HG02610 (cell line): ENCODE measurements at regions not wholly inside any gene's neighbourhood (a gene's known extent, or its start where the extent isn't known, plus 50 kb on each side); places are given as distances from the start of the nearest gene placed in this dataset.

ENCODE experiments used
- ATAC-seq: cut with Tn5 transposase; IDR thresholded peaks from one replicate; pipeline ENCODE4 v1.9.1; 2021; ENCODE audit warnings: mild to moderate bottlenecking, moderate library complexity; ENCODE audit not compliant: unreplicated experiment

DNA sequence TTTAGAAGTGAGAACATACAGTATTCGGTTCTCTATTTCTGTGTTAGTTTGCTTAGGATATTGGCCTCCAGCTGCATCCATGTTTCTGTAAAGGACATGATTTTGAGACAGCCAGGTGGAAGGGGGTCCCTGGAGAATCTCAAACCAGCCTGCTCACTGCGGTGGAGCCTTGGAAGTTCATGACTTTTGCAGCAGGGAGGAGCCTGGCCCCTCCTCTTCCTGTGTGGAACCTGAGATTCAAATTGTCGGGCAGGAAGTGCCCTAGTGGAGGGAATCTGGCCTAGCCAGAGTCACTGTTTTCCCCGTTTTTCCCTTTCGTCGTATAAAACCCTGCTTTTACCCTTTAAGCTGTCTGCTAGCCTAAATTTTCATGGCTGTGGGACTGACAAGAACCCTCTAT is 762.6 kb downstream of the PCDH18 start:
- no peak for ATAC-seq

DNA sequence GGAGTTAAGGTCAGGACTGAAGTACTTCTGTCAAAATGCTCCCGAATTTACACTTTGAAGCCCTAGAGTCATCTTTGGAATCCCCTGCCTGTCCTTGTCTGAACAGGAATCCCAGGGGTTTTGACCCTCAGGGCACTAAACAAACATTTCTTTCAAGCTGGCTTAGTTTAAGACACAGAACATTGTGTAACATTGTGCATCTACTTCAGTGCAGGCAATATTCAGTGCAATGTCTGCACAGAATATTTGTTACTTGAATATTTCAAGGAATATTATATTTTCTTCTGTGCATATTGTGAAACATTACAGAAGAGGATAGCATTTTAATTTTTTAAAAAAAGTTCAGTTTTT is 763.4 kb downstream of the PCDH18 start:
- no peak for ATAC-seq

DNA sequence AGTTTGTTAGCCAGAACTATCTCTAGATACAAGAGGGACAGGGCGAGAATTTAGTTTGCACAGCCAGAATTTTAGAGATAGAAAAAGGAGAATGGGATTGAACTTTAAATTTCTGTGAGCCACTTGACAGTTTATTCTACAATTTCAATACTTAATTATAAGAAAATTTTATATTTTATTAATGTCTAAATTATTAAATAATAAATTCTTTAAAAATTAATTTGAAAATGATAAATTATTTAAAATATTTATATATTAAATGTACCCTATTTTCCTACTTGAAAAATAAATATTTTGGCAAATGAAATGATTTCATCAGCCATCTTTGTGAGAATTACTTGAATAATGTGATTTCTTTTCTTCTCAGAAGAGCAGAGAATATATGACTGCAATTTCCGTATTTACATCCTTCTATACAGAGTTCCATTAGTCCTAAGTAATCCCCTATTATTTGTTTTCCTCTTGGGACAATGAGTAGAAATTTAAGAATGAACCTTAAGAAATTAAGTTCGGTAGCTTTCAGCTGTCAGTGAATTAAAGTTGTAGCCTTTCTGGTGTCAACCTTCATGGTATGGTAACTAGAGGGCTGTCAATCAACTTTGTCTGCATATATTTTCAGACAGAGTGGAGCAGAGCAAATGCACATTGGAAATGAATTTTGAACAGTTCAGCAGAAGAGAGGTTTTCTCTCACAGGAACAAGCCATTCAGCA is 763.9 kb downstream of the PCDH18 start:
- no peak for ATAC-seq

DNA sequence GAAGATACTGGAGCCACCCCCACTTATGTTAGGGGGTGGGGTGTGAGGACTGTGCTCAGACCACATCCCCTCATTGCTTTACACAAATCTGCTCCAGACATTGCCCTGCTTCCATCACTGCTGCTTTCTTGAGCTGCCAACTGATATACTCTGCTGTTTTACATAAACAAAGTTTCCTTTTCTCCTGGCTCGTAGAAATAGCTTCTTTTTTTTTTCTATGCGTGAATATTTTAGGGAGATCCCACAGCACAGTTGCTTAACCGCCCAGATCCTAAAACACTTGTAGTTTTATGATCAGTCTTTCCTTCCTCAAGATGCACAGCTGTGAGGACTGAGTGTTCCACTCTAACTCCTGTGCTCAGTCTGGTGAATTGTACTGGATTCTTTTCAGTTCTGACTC is 768.4 kb downstream of the PCDH18 start:
- ATAC-seq, result no peak

DNA sequence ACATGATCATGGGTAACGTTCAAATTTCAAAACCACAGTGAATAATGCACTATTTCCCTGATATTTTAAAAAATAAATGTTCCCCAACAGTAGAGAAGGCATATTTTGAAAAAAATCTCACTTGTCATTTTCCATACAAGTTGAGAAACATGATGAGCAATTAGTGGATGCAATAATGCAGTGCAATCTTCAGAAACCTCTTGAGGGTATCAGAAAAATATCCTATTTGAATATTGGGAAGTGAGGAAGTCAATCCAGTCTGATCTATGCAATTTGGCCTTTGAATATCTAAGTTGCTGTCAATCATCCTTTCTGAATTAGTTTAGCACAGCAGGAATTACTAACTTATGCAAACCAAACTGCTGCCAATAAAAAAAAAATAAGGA is 776.8 kb downstream of the PCDH18 start:
- ATAC-seq, result no peak

- ATAC-seq, result no peak
Measured at GRCh38 chr4:136754810-136755530, 777.3 kb downstream of the PCDH18 start.

- ATAC-seq, result no peak
Measured at GRCh38 chr4:136751556-136751955, 780.7 kb downstream of the PCDH18 start.

- ATAC-seq, result no peak
Measured at GRCh38 chr4:136750897-136751296, 781.4 kb downstream of the PCDH18 start.

DNA sequence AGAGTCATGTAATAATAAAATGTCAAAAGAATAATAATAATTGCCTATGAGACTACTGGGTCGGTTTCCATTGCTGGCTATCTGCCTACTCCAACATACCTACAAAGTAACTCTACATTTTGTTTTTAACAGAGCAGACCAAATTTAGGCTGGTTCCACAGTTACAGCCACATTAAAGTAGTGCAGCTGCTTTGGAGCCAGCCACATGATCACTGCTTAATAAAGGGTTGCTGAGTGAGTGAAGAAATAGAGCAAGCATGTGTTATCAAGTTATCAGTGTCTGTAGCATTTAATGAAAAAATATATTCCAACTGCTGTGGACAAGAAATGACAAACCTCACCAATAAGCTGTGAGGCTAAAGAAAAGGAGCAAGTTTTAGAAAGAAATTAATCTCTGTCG is 782.3 kb downstream of the PCDH18 start:
- no peak for ATAC-seq

DNA sequence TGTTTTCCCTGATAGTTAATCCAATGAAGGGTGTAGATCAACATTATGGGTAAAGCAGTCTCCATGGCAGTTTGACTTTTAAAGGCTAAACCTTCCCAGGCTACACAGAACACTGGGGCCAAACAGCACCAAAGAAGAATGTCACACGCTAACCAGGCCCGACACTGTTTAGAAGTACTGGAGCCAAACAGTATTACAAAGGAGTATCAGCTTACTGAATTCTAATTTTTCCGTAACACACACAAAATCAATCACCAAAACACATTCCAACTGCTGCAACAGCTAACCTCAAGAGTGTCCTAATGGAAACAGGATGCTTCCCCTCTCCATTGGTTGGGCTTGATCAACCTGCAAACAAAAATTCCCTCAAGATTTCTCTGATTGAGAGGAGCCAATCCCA is 783.5 kb downstream of the PCDH18 start:
- no peak for ATAC-seq

DNA sequence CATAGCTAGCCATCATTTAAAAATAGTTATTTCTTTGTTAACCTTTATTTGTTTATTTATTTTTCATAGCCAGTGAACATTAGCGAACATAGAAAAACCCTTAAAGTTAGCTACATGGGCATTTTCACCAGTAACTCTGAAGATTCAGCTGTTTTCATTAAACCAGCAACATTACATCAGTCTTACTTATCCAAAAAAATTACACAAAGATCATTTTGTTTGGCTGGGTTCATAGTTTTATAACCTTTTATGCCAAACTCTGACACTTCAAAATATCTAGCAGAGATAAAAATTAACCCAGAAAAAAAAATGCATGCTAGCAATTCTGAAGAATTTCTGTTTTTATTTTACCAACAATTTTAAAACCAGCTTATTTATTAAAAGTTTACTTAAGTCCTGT is 784.1 kb downstream of the PCDH18 start:
- no peak for ATAC-seq

- ATAC-seq, result no peak
Measured at GRCh38 chr4:136743238-136743637, 789.1 kb downstream of the PCDH18 start.

DNA sequence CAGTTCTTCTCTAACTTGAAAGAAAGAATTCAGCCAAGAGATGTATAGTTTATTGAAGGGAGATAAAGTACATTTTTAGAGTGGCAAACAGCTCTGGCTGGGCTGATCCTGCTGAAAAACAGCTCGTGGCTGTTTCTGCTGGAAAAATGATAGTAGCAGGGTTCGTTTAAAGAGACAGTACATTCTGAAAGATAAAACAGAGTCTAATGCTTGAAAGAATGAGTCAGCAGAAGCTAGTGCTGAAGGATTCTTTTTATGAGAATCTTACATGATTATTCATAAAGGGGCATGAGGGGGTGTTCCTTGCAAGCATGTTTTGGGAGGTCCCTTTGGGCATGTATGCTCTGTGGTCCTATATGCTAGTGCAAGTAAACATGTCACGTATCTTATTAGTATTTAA is 790.0 kb downstream of the PCDH18 start:
- ATAC-seq, result no peak

DNA sequence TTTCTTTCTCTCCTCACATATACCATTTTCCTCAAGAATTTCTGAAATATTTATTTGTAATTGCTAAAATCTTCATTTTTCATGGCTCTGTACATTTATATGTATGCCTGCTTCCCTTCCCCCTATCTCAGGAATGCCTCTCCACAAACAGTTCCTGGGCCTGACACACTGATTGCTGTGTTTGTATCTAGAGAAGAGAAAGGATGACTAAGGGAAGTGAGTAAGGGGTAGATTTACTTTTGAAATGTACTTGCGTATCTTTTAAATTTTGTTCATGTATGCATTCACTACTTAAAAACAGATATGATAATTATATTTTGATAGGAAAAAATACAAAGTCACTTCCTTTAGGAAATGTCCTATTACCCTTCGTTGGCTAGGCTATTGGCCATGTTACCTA is 790.8 kb downstream of the PCDH18 start:
- no peak for ATAC-seq

DNA sequence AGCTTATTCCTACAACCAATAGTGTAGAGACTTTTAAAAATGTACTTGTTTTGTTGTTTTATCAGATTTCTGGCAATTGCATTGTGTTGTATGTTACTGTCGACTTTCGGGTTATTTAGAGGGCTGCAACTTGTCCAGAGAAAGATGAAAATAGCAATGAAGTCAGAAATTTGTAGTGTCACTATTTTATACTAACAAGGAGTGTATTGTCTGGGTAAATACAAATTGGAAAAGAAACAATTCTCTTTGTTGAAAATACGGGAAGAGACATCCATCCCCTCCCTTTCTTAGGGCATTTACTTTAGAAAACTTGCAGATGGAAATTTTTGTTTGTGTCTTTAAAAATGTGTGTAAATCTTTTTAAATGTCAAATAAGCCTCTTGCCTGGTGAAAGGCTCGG is 792.0 kb downstream of the PCDH18 start:
- no peak for ATAC-seq

GRCh38 chr4:136737066-136737465 is 795.2 kb downstream of the PCDH18 start:
- no peak for ATAC-seq

- no peak for ATAC-seq
Measured at GRCh38 chr4:136731025-136731424, 801.3 kb downstream of the PCDH18 start.

DNA sequence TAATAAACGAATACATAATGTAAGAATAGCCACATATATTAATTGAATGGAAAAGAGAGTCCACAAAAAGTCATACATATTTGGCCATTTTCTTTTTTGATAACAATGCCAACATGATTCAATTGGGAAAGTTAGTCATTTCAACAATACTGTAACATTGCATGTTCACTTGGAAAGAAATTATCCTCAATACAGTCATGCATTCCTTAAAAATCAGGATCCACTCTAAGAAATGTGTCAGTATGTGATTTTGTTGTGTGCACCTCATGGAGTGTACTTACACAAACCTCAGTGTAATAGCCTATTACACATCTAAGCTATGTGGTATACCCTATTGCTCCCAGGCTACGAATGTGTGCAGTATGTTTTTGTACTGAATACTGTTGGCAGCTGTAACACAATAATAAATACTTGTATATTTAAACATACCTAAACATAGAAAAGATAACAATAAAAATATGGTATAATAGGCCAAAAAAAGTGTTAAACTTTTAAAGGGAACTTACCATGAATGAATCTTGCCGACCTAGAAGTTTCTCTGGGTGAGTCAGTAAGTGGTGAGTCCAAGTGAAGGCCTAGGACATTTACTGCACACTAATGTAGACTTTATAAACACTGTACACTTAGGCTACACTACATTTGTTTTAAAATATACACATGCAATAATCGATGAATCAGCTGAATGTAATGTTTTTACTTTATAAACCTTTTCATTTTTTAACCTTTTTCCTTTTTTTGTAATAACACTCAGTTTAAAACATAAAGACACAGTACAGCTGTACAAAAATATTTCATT is 806.8 kb downstream of the PCDH18 start:
- no peak for ATAC-seq

DNA sequence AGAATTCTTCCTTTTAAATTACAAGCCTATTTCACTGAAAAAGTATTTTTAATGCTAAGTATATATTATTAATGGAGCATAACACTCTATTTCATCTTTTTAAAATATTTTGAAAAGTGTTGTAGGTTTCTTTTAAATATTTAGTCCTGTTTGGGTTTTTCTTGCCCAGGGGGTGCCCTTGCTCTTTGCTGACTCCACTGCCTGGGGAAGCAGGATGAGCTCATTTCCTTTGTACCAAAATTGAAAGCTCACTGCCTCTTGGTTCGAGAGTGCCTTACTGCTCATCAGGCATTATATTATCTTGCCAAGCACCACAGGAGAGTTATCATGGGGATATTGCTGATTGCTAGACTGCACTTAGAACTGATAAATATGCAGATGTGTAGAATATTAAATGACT is 819.2 kb downstream of the PCDH18 start:
- ATAC-seq, result no peak

GRCh38 chr4:136709897-136710296 is 822.4 kb downstream of the PCDH18 start:
- ATAC-seq, result no peak

DNA sequence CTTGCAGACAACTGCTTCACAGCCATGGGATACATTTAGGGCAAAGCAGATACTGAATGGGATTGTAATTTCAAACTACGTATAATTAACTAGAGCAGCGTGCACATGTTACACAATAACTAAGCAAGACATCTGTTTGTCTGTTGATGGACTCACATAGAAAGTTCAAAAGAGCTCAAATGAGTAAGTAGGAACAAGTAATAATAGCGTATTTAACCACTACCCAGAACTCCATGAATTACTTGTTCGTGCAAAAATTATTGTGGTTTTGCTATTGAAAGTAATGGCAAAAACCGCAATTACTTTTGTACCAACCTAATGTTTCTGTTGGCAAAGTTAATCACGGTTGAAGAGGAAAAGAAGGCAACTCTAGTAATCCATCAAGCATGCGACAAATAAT is 825.4 kb downstream of the PCDH18 start:
- no peak for ATAC-seq

- no peak for ATAC-seq
Measured at GRCh38 chr4:136699905-136700304, 832.4 kb downstream of the PCDH18 start.
